HG03103 (cell line): ENCODE measurements at regions not wholly inside any gene's neighbourhood (a gene's known extent, or its start where the extent isn't known, plus 50 kb on each side); places are given as distances from the start of the nearest gene placed in this dataset.
"Not testable (repeated sequence)": the region's sequence is repeated elsewhere in the genome, so short reads cannot be mapped to it uniquely, and the experiment has no call there.

Source experiments
- ATAC-seq: cut with Tn5 transposase; IDR thresholded peaks from one replicate; pipeline ENCODE4 v1.9.1; 2021; ENCODE audit warnings: low read depth; ENCODE audit not compliant: unreplicated experiment

GRCh38 chr3:162597226-162597625 is 1100.6 kb downstream of the OTOL1 start:
- ATAC-seq: no peak

DNA sequence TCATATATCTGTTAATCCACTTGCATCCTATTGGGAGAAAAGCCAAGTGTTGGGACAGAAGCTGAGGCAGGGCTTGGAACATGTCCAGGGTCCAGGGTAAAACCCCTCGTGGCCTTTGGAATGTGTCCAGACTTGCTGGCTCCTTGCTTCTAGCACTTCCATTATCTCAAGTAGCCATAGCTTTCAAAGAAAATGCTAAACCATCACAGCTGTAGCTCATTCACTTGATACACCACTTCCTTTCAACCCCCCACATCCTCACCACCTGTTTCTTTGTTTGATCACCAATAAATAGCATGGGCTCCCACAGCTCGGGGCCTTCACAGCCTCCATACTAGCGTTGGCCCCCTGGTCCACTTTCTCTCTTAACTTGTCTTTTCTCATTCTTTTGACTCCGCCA is 1101.9 kb downstream of the OTOL1 start:
- not testable (repeated sequence) for ATAC-seq

DNA sequence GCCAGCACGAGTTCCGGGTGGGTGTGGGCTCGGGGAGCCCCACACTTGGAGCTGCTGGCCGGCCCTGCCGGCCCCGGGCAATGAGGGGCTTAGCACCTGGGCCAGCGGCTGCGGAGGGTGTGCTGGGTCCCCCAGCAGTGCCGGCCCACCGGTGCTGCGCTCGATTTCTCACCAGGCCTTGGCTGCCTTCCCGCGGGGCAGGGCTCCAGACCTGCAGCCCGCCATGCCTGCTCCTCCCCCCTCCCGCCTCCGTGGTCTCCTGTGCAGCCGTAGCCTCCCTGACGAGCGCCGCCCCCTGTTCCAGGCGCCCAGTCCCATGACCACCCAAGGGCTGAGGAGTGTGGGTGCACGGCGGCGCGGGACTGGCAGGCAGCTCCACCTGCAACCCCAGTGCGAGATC is 1103.1 kb downstream of the OTOL1 start:
- not testable (repeated sequence) for ATAC-seq

- no peak for ATAC-seq
Measured at GRCh38 chr3:162601101-162601670, 1104.6 kb downstream of the OTOL1 start.

GRCh38 chr3:162602619-162603018 is 1106.0 kb downstream of the OTOL1 start:
- no peak for ATAC-seq

- ATAC-seq: no peak
Measured at GRCh38 chr3:162605651-162606204, 1109.1 kb downstream of the OTOL1 start.

GRCh38 chr3:162610261-162610660 is 1113.7 kb downstream of the OTOL1 start:
- no peak for ATAC-seq

DNA sequence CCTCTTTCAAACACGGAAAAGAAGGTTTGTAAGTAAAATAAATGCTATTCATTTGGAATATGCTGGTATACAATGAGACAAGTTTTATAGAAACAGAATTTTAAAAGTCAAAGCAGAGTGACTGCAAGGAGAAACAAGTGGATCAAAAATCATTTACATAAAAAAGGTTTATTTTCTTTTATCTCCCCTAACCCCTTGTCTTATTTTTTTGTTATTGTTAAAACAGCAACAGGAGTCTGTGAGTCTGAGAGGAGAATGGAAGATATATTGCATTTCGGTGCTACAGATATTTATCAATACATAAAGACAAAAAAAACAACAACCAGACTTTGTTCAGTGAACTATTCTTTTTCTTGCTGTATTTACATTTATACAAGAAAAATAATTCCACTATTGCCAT is 1116.4 kb downstream of the OTOL1 start:
- ATAC-seq: no peak

- no peak for ATAC-seq
Measured at GRCh38 chr3:162626172-162626571, 1129.6 kb downstream of the OTOL1 start.

DNA sequence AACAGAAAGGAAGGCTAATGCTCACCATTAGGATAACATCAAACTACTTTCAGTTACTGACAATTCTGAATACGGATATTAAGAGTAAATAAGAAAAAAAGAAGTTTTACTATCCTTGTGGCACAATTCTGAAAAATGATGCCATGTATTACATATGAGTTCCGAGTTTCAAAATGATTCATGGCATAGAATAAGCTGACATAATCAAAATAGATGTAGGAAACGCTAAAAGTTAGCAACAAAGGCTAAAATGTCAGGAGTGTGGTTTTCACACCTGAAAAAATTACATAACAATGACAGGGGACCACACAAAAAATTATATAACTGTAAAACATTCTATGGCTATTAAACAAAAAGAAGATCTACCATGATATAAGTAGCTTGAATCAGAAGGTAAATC is 1131.9 kb downstream of the OTOL1 start:
- ATAC-seq: no peak

GRCh38 chr3:162629372-162629771 is 1132.8 kb downstream of the OTOL1 start:
- ATAC-seq: no peak

GRCh38 chr3:162632672-162633071 is 1136.1 kb downstream of the OTOL1 start:
- ATAC-seq: no peak

GRCh38 chr3:162640208-162640607 is 1143.6 kb downstream of the OTOL1 start:
- ATAC-seq: not testable (repeated sequence)

- ATAC-seq: no peak
Measured at GRCh38 chr3:162641317-162641716, 1144.7 kb downstream of the OTOL1 start.

DNA sequence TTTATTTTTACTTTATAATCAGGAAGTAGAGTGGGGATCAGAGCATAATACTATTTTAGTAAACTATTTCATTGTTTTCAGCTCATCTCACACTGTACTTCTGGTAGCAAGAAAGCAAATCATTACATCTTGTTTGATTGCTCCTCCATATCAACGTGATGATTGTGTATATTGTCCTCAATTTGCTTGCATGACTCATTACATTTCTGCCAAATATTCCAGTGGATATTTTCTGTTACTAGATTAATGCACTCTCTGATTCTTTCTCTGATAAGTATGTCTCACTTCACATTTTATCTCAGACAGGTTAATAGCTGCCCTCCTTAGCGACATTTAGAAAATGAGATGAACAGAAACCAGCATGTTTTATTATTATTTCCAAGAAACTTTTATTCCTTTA is 1145.3 kb downstream of the OTOL1 start:
- ATAC-seq: no peak

- ATAC-seq: no peak
Measured at GRCh38 chr3:162643245-162643644, 1146.6 kb downstream of the OTOL1 start.

- ATAC-seq: no peak
Measured at GRCh38 chr3:162647321-162647720, 1150.7 kb downstream of the OTOL1 start.

DNA sequence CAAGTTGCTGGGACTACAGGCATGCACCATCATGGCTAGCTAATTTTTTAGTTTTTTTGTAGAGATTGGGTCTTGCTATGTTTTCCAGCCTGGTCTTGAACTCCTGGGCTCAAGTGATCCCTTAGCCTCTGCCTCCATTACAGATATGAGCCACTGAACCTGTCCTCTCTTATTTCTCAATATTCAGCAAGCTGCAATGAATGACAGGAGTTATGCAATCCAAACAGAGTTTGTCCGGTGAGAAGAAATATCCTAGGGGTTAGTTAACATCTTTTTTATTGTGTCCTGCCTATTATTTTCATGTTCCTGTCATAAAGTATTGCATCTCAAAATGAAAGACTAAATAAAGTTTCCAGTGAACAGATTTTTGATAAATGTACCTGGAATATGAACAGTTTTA is 1161.4 kb downstream of the OTOL1 start:
- ATAC-seq: no peak

- no peak for ATAC-seq
Measured at GRCh38 chr3:162665684-162666391, 1169.2 kb downstream of the OTOL1 start.

GRCh38 chr3:162666835-162667234 is 1170.2 kb downstream of the OTOL1 start:
- no peak for ATAC-seq

GRCh38 chr3:162670181-162670580 is 1173.6 kb downstream of the OTOL1 start:
- ATAC-seq: no peak

DNA sequence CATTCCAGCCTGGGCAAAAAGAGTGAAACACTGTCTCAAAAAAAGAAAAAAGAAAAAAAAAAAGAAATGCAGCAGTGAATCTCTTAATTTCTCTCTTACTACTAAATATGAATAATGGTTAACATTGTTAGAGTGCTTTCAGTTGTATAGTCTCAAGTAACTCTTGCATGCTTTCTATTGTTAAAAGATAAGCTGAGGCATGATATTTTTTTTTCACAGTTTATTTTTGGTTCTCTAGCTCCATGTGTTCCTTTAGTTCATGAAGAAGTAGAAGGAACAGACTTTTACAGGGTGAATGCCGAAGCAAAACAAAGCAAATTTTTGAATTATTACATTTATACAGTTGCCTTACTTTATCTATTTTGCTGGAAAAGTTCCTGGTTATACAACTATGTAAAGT is 1180.9 kb downstream of the OTOL1 start:
- ATAC-seq: no peak
